Endothelial cell of umbilical vein (primary cell): ENCODE measurements at regions not wholly inside any gene's neighbourhood (a gene's known extent, or its start where the extent isn't known, plus 50 kb on each side); places are given as distances from the start of the nearest gene placed in this dataset.

Experiments used
- BruUV-seq: library from RNA; stranded (reverse); fragments of 400-500 nt; replicated peaks from 2 replicates; lab custom pipeline; 2021; lab: Mats Ljungman, UMichigan
- CTCF ChIA-PET: fragments of 300-600, 350-600 bp; sonication (Branson Sonifier 250); formaldehyde crosslinking; loops from one replicate; lab custom pipeline; 2021; ENCODE audit warnings: antibody characterized with exemption, inconsistent platforms; lab: Charles Lee
- POLR2A ChIA-PET: fragments of 300-600, 350-600 bp; sonication (Branson Sonifier 250); formaldehyde crosslinking; loops from one replicate; lab custom pipeline; 2021; ENCODE audit warnings: antibody characterized with exemption, inconsistent platforms; lab: Charles Lee
- DNase-seq: peaks from one replicate; pipeline ENCODE4 v3.0.0-alpha.2; 2011; ENCODE audit warnings: low read depth, low spot score
- FAIRE-seq: peaks from 2 replicates; lab custom pipeline; 2011; peaks lifted over from hg19 to GRCh38; lab: Jason Lieb, UNC
- H2AFZ ChIP-seq: 2 replicates; pipeline ENCODE4 v1.6.0; 2012; ENCODE audit warnings: low read depth, low read length, control low read depth, inconsistent platforms
- H3K27ac ChIP-seq: 2 replicates; pipeline ENCODE4 v1.5.1; 2011; ENCODE audit warnings: low read depth, mild to moderate bottlenecking, control low read depth, low read length, moderate library complexity; ENCODE audit not compliant: insufficient read depth
- H3K27me3 ChIP-seq, 2 experiments: 2 replicates each; pipeline versions ENCODE4 v1.6.0 to v1.6.1; 2011; ENCODE audit warnings: low read length in 2 of 2, mixed read lengths in 1 of 2; ENCODE audit not compliant: control insufficient read depth in 2 of 2, insufficient read depth in 2 of 2
- H3K36me3 ChIP-seq, 2 experiments: 2 replicates in 1 of 2; 3 replicates in 1 of 2; pipeline ENCODE4 v1.5.1; 2011; ENCODE audit warnings: low read length in 2 of 2, mild to moderate bottlenecking in 1 of 2, moderate library complexity in 1 of 2; ENCODE audit not compliant: control insufficient read depth in 2 of 2, insufficient read depth in 2 of 2; ENCODE audit errors: extremely low read depth in 1 of 2
- H3K4me1 ChIP-seq: 3 replicates; pipeline ENCODE4 v1.5.1; 2011; ENCODE audit warnings: mild to moderate bottlenecking, low read length; ENCODE audit not compliant: control insufficient read depth, insufficient read depth; ENCODE audit errors: extremely low read depth
- H3K4me2 ChIP-seq: 2 replicates; pipeline ENCODE4 v1.6.1; 2011; ENCODE audit warnings: low read length, control low read depth, mixed read lengths; ENCODE audit not compliant: insufficient read depth
- H3K4me3 ChIP-seq, 3 experiments: fragments of 200-600 bp in 1 of 3; sonication (generic), shearing (Covaris generic) in 1 of 3; replicated peaks in 1 of 3; 2 replicates each; pipeline ENCODE4 v1.5.1; 2011 to 2016; ENCODE audit warnings: control low read depth in 3 of 3, low read length in 3 of 3, mild to moderate bottlenecking in 2 of 3, inconsistent platforms in 1 of 3, low read depth in 1 of 3, moderate library complexity in 1 of 3; ENCODE audit not compliant: insufficient read depth in 1 of 3
- H3K79me2 ChIP-seq: 2 replicates; pipeline ENCODE4 v1.6.0; 2012; ENCODE audit warnings: low read length, inconsistent platforms; ENCODE audit not compliant: control insufficient read depth, insufficient read depth
- H3K9ac ChIP-seq: replicated peaks from 2 replicates; pipeline ENCODE3; 2011; ENCODE audit warnings: low read length, control low read depth; ENCODE audit not compliant: insufficient read depth; ENCODE audit errors: extremely low read depth
- H3K9me1 ChIP-seq: replicated peaks from 3 replicates; pipeline ENCODE4 v1.6.0; 2011; ENCODE audit warnings: mild to moderate bottlenecking, low read length; ENCODE audit not compliant: control insufficient read depth, insufficient read depth; ENCODE audit errors: extremely low read depth
- H3K9me3 ChIP-seq: replicated peaks from 2 replicates; pipeline ENCODE4 v1.5.1; 2012; ENCODE audit warnings: low read length, inconsistent platforms; ENCODE audit not compliant: control insufficient read depth, insufficient read depth
- H4K20me1 ChIP-seq: replicated peaks from 2 replicates; pipeline ENCODE3; 2011; ENCODE audit warnings: mild to moderate bottlenecking, low read length; ENCODE audit not compliant: control insufficient read depth, insufficient read depth; ENCODE audit errors: extremely low read depth
- EZH2 ChIP-seq: IDR thresholded peaks from 2 replicates; pipeline ENCODE4 v1.6.1; 2012; ENCODE audit warnings: borderline replicate concordance, low read depth, mild to moderate bottlenecking, moderate library complexity, low read length, inconsistent platforms; ENCODE audit not compliant: severe bottlenecking
- FOS ChIP-seq: IDR thresholded peaks from 2 replicates; pipeline ENCODE4 v1.6.1; 2011; ENCODE audit warnings: mild to moderate bottlenecking, low read length, moderate library complexity, borderline replicate concordance; ENCODE audit not compliant: insufficient read depth
- GATA2 ChIP-seq: IDR thresholded peaks from 2 replicates; pipeline ENCODE4 v1.7.0; 2011; ENCODE audit warnings: low read depth, mild to moderate bottlenecking, moderate library complexity, mixed read lengths, low read length; ENCODE audit not compliant: insufficient read length, insufficient read depth
- JUN ChIP-seq: IDR thresholded peaks from 2 replicates; pipeline ENCODE4 v1.6.1; 2011; ENCODE audit warnings: borderline replicate concordance, low read depth; ENCODE audit not compliant: insufficient read length, insufficient read depth
- MAX ChIP-seq: IDR thresholded peaks from 2 replicates; pipeline ENCODE4 v1.6.1; 2011; ENCODE audit not compliant: insufficient read depth, insufficient read length
- MYC ChIP-seq: IDR thresholded peaks from one replicate; pipeline ENCODE4 v1.6.1; 2011; ENCODE audit warnings: mild to moderate bottlenecking, low read depth, low read length
- POLR2A ChIP-seq: IDR thresholded peaks from 2 replicates; pipeline ENCODE4 v1.6.1; 2012; ENCODE audit warnings: low read depth, mild to moderate bottlenecking, control low read depth, low read length
- POLR2AphosphoS5 ChIP-seq: IDR thresholded peaks from 2 replicates; pipeline ENCODE4 v1.6.1; 2012; ENCODE audit warnings: low read depth, mild to moderate bottlenecking, control low read depth, low read length, moderate library complexity; ENCODE audit not compliant: insufficient read depth
- dilution Hi-C: fragments of 300-500 bp; cut with MboI; formaldehyde crosslinking; loops from one replicate; pipeline ENCODE4 v1.15.0; 2019; ENCODE audit warnings: low sequenced_read_pairs; ENCODE audit not compliant: extremely low pct_ligation_motif_present
- intact Hi-C: fragments of 100-400 bp; cut with micrococcal nuclease; formaldehyde crosslinking; loops from one replicate; pipeline ENCODE4 v1.10.0; 2022
- TF ChIP-seq, protein P1 (sequence below), 2 donors: IDR thresholded peaks; 1 replicate in 1 of 2; 2 replicates in 1 of 2; pipeline ENCODE4 v1.5.1; 2011; ENCODE audit warnings: low read length in 2 of 2, mild to moderate bottlenecking in 2 of 2, moderate library complexity in 2 of 2, control low read depth in 1 of 2, inconsistent platforms in 1 of 2, low read depth in 1 of 2; ENCODE audit not compliant: insufficient read depth in 1 of 2; ENCODE audit errors: extremely low read depth in 1 of 2

DNA sequence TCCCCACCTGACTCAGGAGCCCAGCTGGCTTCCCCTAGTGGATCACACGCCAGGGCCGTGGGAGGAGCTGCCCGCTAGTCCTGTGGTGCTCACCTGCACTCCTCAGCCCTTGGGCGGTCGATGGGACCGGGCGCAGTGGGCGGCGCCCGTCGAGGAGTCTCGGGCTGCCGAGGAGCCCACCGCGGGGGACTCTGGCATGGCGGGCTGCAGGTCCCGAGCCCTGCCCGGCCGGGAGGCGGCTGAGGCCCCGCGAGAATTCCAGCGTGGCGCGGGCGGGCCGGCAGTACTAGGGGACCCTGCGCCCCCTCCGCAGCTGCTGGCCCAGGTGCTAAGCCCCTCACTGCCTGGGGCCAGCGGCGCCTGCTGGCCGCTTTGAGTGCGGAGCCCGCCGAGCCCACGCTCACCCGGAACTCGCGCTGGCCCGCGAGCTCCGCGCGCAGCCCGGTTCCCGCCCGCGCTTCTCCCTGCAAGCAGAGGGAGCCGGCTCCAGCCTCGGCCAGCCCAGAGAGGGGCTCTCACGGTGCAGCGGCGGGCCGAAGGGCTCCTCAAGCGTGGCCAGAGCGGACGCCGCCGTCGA is 367.9 kb downstream of the TYW1 start:
- POLR2A ChIA-PET: no interaction called here
- Histone ChIP-seq H4K20me1 (no peaks in the 10 kb centered on the region), H3K27me3 (no peaks in the 10 kb centered on the region), H2AFZ (no peak overlapping the region), H3K4me3 (no peak overlapping the region), H3K4me2 (no peak overlapping the region), H3K9me3 (no peaks in the 10 kb centered on the region), H3K4me1 (no peaks in the 10 kb centered on the region), H3K79me2 (no peaks in the 10 kb centered on the region), H3K9ac (no peak overlapping the region), H3K27ac (no peak overlapping the region), H3K9me1 (no peaks in the 10 kb centered on the region), H3K36me3 (no peaks in the 10 kb centered on the region)
- no peak for DNase-seq
- intact Hi-C loops: no loop called here
- dilution Hi-C loops: no loop called here
- no peak for FAIRE-seq
- TF ChIP-seq GATA2 (no peak), POLR2AphosphoS5 (no peak), FOS (no peak), EZH2 (no peak), JUN (no peak), MYC (no peak), MAX (no peak), POLR2A (no peak)
- TF ChIP-seq, protein P1, sequence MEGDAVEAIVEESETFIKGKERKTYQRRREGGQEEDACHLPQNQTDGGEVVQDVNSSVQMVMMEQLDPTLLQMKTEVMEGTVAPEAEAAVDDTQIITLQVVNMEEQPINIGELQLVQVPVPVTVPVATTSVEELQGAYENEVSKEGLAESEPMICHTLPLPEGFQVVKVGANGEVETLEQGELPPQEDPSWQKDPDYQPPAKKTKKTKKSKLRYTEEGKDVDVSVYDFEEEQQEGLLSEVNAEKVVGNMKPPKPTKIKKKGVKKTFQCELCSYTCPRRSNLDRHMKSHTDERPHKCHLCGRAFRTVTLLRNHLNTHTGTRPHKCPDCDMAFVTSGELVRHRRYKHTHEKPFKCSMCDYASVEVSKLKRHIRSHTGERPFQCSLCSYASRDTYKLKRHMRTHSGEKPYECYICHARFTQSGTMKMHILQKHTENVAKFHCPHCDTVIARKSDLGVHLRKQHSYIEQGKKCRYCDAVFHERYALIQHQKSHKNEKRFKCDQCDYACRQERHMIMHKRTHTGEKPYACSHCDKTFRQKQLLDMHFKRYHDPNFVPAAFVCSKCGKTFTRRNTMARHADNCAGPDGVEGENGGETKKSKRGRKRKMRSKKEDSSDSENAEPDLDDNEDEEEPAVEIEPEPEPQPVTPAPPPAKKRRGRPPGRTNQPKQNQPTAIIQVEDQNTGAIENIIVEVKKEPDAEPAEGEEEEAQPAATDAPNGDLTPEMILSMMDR (IDR thresholded peaks at IDR 0.05; ENCODE audit: extremely low read depth in 1 of 2, insufficient read depth in 1 of 2, low read depth in 1 of 2, low read length in 2 of 2): no peak
- BruUV-seq: no TSS peak
- CTCF ChIA-PET: no interaction called here
